ENCODE measurements at regions not wholly inside any gene's neighbourhood (a gene's known extent, or its start where the extent isn't known, plus 50 kb on each side); places are given as distances from the start of the nearest gene placed in this dataset.

GRCh38 chr12:39144613-39145061, 239.2 kb upstream of the CPNE8 start:
- Histone ChIP-seq H3K9me3 (peaks cover 0 to 4% (median 3%) of the 10 kb centered on the region in 4 donors), H3K27ac (no peak overlapping the region), H3K36me3 (no peaks in the 10 kb centered on the region), H3K27me3 (peaks cover 0 to 7% (median 0%) of the 10 kb centered on the region in 4 donors), H3K4me1 (peaks cover 0 to 16% (median 9%) of the 10 kb centered on the region in 4 donors), H3K4me3 (peak overlapping the region in 3 of 4 donors; percentile 48 to 60 (median 57))
- ATAC-seq (ENCODE audit: low FRiP score in 2 of 2) (peak in 1 of 2 donors; percentile 67), DNase-seq (peak in 1 of 2 donors; percentile 81)
- 31 to 39% methylated on average over 5 to 22 of the region's 41 CpGs for whole genome bisulfite sequencing, 2 donors
- no peak for TF ChIP-seq POLR2A (IDR thresholded peaks at IDR 0.05)
- TF ChIP-seq POLR2AphosphoS5 (IDR thresholded peaks at IDR 0.05) = no peak
- no peak for TF ChIP-seq CTCF (IDR thresholded peaks at IDR 0.05)
- TF ChIP-seq EP300 (IDR thresholded peaks at IDR 0.05) = no peak

- TF ChIP-seq POLR2A (IDR thresholded peaks at IDR 0.05) (no peak), CTCF (IDR thresholded peaks at IDR 0.05) (no peak), POLR2AphosphoS5 (IDR thresholded peaks at IDR 0.05) (no peak), EP300 (IDR thresholded peaks at IDR 0.05) (no peak)
- Histone ChIP-seq H3K36me3 (no peaks in the 10 kb centered on the region), H3K27ac (no peak overlapping the region), H3K27me3 (no peaks in the 10 kb centered on the region), H3K4me3 (no peak overlapping the region), H3K9me3 (no peaks in the 10 kb centered on the region), H3K4me1 (no peaks in the 10 kb centered on the region)
- no peak for DNase-seq
- WGBS, 2 donors = 76 to 81% methylated on average over 4 of the region's 4 CpGs
- ATAC-seq (ENCODE audit: low FRiP score in 2 of 2) = no peak
Observed at GRCh38 chr12:39138268-39138667, 232.9 kb upstream of the CPNE8 start.

GRCh38 chr12:39127401-39127800, 222.0 kb upstream of the CPNE8 start:
- TF ChIP-seq POLR2AphosphoS5 (IDR thresholded peaks at IDR 0.05) (no peak), EP300 (IDR thresholded peaks at IDR 0.05) (no peak), CTCF (IDR thresholded peaks at IDR 0.05) (no peak), POLR2A (IDR thresholded peaks at IDR 0.05) (no peak)

GRCh38 chr12:39125566-39125965, 220.2 kb upstream of the CPNE8 start:
- Histone ChIP-seq H3K9me3 (no peaks in the 10 kb centered on the region), H3K27me3 (no peaks in the 10 kb centered on the region), H3K4me3 (no peak overlapping the region), H3K36me3 (no peaks in the 10 kb centered on the region), H3K4me1 (no peaks in the 10 kb centered on the region), H3K27ac (no peak overlapping the region)
- DNase-seq (no peak), ATAC-seq (ENCODE audit: low FRiP score in 2 of 2) (no peak)
- WGBS, 2 donors = 43 to 49% methylated on average over 2 of the region's 2 CpGs
- TF ChIP-seq POLR2AphosphoS5 (IDR thresholded peaks at IDR 0.05) (no peak), EP300 (IDR thresholded peaks at IDR 0.05) (no peak), CTCF (IDR thresholded peaks at IDR 0.05) (no peak), POLR2A (IDR thresholded peaks at IDR 0.05) (no peak)

More at GRCh38 chr12:39127401-39127800, 222.0 kb upstream of the CPNE8 start:
- Histone ChIP-seq H3K9me3 (no peaks in the 10 kb centered on the region), H3K4me1 (no peaks in the 10 kb centered on the region), H3K36me3 (no peaks in the 10 kb centered on the region), H3K4me3 (no peak overlapping the region), H3K27me3 (no peaks in the 10 kb centered on the region), H3K27ac (no peak overlapping the region)
- DNase-seq (no peak), ATAC-seq (ENCODE audit: low FRiP score in 2 of 2) (no peak)
- WGBS, 2 donors = 82 to 90% methylated on average over 4 of the region's 4 CpGs

- Histone ChIP-seq H3K9me3 (no peaks in the 10 kb centered on the region), H3K36me3 (no peaks in the 10 kb centered on the region), H3K4me1 (no peaks in the 10 kb centered on the region), H3K4me3 (no peak overlapping the region), H3K27ac (no peak overlapping the region), H3K27me3 (no peaks in the 10 kb centered on the region)
- DNase-seq (no peak), ATAC-seq (ENCODE audit: low FRiP score in 2 of 2) (no peak)
- TF ChIP-seq EP300 (IDR thresholded peaks at IDR 0.05) (no peak), POLR2A (IDR thresholded peaks at IDR 0.05) (no peak), CTCF (IDR thresholded peaks at IDR 0.05) (no peak), POLR2AphosphoS5 (IDR thresholded peaks at IDR 0.05) (no peak)
- 88 to 94% methylated on average over 3 to 6 of the region's 6 CpGs for WGBS, 2 donors
Observed at GRCh38 chr12:39124768-39125167, 219.4 kb upstream of the CPNE8 start.
